KMS-11 (cell line): ENCODE measurements at regions not wholly inside any gene's neighbourhood (a gene's known extent, or its start where the extent isn't known, plus 50 kb on each side); places are given as distances from the start of the nearest gene placed in this dataset.

Experiments
- H2AFZ ChIP-seq: fragments of 200-600 bp; sonication (generic); 2 replicates; pipeline ENCODE4 v1.6.1; 2016; ENCODE audit warnings: antibody characterized with exemption, mixed run types, low read depth
- H3K27ac ChIP-seq: fragments of 200-600 bp; sonication (generic); 2 replicates; pipeline ENCODE4 v1.6.1; 2016; ENCODE audit warnings: mild to moderate bottlenecking, mixed run types
- H3K27me3 ChIP-seq: fragments of 200-600 bp; sonication (generic); 2 replicates; pipeline ENCODE4 v1.6.1; 2017; ENCODE audit warnings: mild to moderate bottlenecking, low read depth, mixed run types, moderate library complexity; ENCODE audit not compliant: insufficient read depth
- H3K36me3 ChIP-seq: fragments of 200-600 bp; sonication (generic); 2 replicates; pipeline ENCODE4 v1.6.1; 2017; ENCODE audit warnings: mild to moderate bottlenecking, mixed run types; ENCODE audit not compliant: insufficient read depth
- H3K4me1 ChIP-seq: fragments of 200-600 bp; sonication (generic); 2 replicates; pipeline ENCODE4 v1.6.1; 2016; ENCODE audit warnings: mild to moderate bottlenecking, low read depth, mixed run types; ENCODE audit not compliant: poor library complexity, severe bottlenecking
- H3K4me2 ChIP-seq: fragments of 200-600 bp; sonication (generic); 2 replicates; pipeline ENCODE4 v1.7.0; 2016; ENCODE audit warnings: mild to moderate bottlenecking, mixed run types
- H3K4me3 ChIP-seq: fragments of 200-600 bp; sonication (generic); IDR thresholded peaks from 2 replicates; pipeline ENCODE4 v1.6.1; 2017; ENCODE audit warnings: low read depth, low read length, mixed read lengths; ENCODE audit not compliant: insufficient read depth
- H3K79me2 ChIP-seq: fragments of 200-600 bp; sonication (generic); 2 replicates; pipeline ENCODE4 v1.6.1; 2016; ENCODE audit warnings: low read depth, mixed run types; ENCODE audit not compliant: insufficient read depth
- H3K9ac ChIP-seq: fragments of 200-600 bp; sonication (generic); 2 replicates; pipeline ENCODE4 v1.6.1; 2016; ENCODE audit warnings: mild to moderate bottlenecking, mixed run types
- H4K20me1 ChIP-seq: fragments of 200-600 bp; sonication (generic); 2 replicates; pipeline ENCODE4 v1.6.1; 2016; ENCODE audit warnings: mild to moderate bottlenecking, mixed run types; ENCODE audit not compliant: insufficient read depth
- TF ChIP-seq, protein P1 (sequence below): fragments of 200-600 bp; sonication (generic); conservative IDR thresholded peaks from 2 replicates; pipeline ENCODE4 v1.6.1; 2017; ENCODE audit warnings: low read depth, mild to moderate bottlenecking, antibody characterized with exemption, low read length, moderate library complexity, mixed read lengths

DNA sequence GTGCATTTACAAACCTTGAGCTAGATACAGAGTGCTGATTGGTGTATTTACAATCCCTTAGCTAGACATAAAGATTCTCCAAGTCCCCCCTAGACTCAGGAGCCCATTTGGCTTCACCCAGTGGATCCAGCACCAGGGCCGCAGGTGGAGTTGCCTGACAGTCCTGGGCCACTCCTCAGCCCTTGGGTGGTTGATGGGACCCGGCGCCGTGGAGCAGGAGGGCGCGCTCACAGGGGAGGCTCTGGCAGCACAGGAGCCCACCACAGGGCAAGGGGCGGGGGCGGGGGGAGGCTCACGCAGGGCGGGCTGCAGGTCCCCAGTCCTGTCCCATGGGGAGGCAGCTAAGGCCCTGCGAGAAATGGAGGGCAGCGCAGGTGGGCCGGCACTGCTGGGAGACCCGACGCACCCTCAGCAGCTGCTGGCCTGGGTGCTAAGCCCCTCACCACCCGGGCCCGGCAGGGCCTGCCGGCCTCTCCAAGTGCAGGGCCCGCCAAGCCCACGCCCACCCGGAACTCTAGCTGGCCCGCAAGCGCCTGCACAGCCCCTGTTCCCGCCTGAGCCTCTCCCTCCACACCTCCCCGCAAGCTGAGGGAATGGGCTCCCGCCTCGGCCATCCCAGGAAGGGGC lies 613.5 kb downstream of the TLE4 start:
- Histone ChIP-seq H3K36me3 (no peaks in the 10 kb centered on the region), H3K4me2 (no peak overlapping the region), H3K79me2 (no peaks in the 10 kb centered on the region), H3K9ac (no peak overlapping the region), H4K20me1 (no peaks in the 10 kb centered on the region), H3K4me1 (no peaks in the 10 kb centered on the region), H2AFZ (no peak overlapping the region), H3K4me3 (no peak overlapping the region), H3K27me3 (no peaks in the 10 kb centered on the region), H3K27ac (no peak overlapping the region)
- TF ChIP-seq, protein P1, sequence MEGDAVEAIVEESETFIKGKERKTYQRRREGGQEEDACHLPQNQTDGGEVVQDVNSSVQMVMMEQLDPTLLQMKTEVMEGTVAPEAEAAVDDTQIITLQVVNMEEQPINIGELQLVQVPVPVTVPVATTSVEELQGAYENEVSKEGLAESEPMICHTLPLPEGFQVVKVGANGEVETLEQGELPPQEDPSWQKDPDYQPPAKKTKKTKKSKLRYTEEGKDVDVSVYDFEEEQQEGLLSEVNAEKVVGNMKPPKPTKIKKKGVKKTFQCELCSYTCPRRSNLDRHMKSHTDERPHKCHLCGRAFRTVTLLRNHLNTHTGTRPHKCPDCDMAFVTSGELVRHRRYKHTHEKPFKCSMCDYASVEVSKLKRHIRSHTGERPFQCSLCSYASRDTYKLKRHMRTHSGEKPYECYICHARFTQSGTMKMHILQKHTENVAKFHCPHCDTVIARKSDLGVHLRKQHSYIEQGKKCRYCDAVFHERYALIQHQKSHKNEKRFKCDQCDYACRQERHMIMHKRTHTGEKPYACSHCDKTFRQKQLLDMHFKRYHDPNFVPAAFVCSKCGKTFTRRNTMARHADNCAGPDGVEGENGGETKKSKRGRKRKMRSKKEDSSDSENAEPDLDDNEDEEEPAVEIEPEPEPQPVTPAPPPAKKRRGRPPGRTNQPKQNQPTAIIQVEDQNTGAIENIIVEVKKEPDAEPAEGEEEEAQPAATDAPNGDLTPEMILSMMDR: no peak

- no peaks in the 10 kb centered on the region for H3K4me1 ChIP-seq
Measured at GRCh38 chr9:80177949-80178480, 606.2 kb downstream of the TLE4 start.

GRCh38 chr9:80175286-80176150 lies 603.8 kb downstream of the TLE4 start:
- TF ChIP-seq, protein P1: peak; percentile 68
- H3K4me1 ChIP-seq: no peaks in the 10 kb centered on the region
- H4K20me1 ChIP-seq: no peaks in the 10 kb centered on the region
- H3K79me2 ChIP-seq: no peaks in the 10 kb centered on the region
- no peak overlapping the region for H3K4me2 ChIP-seq
- no peaks in the 10 kb centered on the region for H3K27me3 ChIP-seq
- H3K27ac ChIP-seq: no peak overlapping the region
- no peak overlapping the region for H2AFZ ChIP-seq
- no peaks in the 10 kb centered on the region; the same call in 1 of the 2 replicates for H3K36me3 ChIP-seq
- H3K9ac ChIP-seq: no peak overlapping the region
- no peak overlapping the region for H3K4me3 ChIP-seq

More at GRCh38 chr9:80177949-80178480, 606.2 kb downstream of the TLE4 start:
- TF ChIP-seq, protein P1: no peak
- Histone ChIP-seq H3K79me2 (no peaks in the 10 kb centered on the region), H3K27ac (no peak overlapping the region), H2AFZ (no peak overlapping the region), H3K27me3 (no peaks in the 10 kb centered on the region), H3K4me3 (no peak overlapping the region), H4K20me1 (no peaks in the 10 kb centered on the region), H3K9ac (no peak overlapping the region), H3K36me3 (no peaks in the 10 kb centered on the region; the same call in 1 of the 2 replicates), H3K4me2 (no peak overlapping the region)

DNA sequence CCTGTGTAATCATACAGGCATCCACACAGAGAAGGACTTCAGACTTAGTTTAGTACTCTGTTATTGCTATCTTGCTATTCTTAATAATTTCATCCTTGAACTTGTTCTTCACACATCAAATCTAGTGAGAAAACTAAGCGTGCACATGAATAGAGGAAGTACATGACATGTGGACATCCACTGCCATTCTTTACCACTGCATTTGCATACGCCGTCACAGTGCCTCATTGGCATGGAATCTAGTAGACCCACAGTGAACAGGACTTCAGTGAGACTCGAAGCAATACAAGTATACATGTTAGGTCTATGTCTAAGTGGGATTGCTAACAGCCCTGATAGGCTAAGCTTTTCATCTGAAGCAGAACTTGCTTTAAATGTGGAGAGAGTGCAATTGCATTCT lies 592.1 kb downstream of the TLE4 start:
- TF ChIP-seq, protein P1: no peak

More for the DNA sequence above, 592.1 kb downstream of the TLE4 start:
- no peaks in the 10 kb centered on the region for H3K27me3 ChIP-seq
- no peaks in the 10 kb centered on the region for H3K36me3 ChIP-seq
- no peak overlapping the region for H3K4me3 ChIP-seq
- no peaks in the 10 kb centered on the region for H4K20me1 ChIP-seq
- H3K79me2 ChIP-seq: no peaks in the 10 kb centered on the region
- H3K4me2 ChIP-seq: no peak overlapping the region
- H3K27ac ChIP-seq: no peak overlapping the region
- H3K9ac ChIP-seq: no peak overlapping the region
- H3K4me1 ChIP-seq: no peaks in the 10 kb centered on the region
- H2AFZ ChIP-seq: no peak overlapping the region
